ENCODE measurements at regions not wholly inside any gene's neighbourhood (a gene's known extent, or its start where the extent isn't known, plus 50 kb on each side); places are given as distances from the start of the nearest gene placed in this dataset.
"Not testable (repeated sequence)": the region's sequence is repeated elsewhere in the genome, so short reads cannot be mapped to it uniquely, and the experiment has no call there.

DNA sequence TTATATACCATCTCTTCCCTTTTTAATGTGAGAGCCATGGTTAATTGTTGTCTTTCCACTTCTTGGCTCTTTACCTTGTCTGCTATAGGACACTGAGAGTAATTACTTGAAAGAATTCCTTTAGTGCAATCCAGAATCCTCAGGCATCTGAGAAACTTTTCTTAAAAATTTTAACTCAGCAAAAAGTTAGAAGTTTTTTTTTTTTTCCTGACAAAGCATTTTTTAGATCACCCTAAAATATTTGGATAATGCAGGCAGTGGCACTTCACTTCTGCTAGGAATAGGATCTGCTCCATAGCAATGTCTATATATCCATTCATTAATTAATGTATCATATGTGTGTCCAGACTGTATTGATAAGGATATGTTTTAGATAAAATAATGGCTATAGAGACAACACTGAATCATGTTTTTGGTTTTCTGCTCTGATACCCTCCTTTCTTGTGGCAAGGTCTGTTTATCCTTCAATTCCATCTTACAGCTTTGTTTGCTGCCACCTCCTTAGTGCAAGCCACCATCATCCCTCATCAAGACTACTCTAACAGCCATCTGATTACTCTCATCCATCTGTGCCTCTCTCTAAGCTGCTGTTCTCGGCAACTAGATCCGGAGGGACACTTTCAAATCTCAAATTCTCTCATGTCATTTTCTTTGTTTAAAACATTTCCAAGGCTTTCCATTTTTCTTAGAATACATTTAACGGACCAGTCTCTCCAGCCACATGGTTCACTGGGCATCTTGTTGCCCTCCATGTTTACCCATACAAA, 563.5 kb downstream of the EDEM1 start:
- DNase-seq (ENCODE audit: low read depth): no peak

DNA sequence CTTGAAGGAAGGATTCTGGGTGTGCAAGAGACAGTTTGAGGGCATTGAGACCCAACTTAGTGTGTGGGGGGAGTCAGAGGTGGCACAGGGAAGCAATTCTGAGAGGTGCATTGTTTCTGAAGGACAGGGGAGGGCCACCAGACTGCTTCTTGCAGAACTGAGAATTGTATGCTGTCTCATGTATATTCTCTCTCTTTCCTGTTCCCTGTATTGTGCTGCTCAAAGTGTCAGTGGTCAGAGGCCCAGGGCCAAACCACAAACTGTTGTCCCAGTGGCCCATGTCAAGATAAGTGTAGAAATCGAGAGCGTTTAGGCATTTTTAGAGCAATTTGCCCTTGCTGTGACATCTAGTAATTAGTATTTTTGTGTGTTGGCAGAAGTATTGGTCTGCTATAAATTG, 567.1 kb downstream of the EDEM1 start:
- DNase-seq (ENCODE audit: low read depth): no peak

DNA sequence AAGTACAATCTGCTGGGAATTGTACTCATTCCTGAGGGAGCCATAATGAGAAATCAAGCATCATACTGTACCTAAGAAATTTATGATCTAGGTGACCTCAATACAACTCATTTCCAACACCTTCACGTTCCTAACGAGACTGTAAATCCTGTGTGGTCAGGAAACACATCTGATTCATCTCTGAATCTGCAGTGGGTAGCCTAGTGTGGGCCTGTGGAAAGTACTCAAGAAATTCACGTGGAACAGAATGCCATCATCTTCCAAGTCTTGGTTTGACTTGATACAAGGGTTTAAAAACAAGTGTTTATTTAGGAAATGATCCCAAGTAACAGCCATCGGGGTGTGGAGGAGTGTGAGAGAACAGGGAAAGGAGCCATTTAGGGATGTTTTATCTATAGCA, 568.9 kb downstream of the EDEM1 start:
- no peak for DNase-seq (ENCODE audit: low read depth)

DNA sequence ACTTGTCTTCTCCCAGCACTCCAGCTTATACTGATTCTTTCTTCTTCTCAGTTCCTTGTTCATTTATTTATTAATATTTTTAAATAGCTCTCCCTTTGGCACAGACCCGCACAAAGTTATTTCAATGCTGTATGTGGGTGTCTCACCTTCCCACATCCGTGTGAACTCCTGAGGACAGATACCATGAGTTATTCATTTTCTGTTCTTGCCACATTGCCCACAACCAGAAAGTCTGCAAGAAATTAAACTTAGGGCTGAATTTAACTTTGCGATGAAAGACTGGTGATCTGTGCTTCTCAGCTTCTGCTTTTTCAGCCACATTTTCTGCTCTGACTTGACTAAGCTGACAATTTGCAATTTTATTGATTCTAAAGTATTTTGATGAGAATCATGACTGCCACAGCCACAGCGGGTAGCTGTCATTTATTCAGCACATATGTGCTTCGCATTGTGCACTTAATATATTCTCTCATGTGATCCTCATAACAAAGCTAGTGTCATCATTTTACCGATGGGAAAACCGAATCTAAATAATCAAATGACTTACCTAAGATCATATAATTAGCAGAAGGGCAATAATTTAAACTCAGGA, 569.8 kb downstream of the EDEM1 start:
- no peak for DNase-seq (ENCODE audit: low read depth)

DNA sequence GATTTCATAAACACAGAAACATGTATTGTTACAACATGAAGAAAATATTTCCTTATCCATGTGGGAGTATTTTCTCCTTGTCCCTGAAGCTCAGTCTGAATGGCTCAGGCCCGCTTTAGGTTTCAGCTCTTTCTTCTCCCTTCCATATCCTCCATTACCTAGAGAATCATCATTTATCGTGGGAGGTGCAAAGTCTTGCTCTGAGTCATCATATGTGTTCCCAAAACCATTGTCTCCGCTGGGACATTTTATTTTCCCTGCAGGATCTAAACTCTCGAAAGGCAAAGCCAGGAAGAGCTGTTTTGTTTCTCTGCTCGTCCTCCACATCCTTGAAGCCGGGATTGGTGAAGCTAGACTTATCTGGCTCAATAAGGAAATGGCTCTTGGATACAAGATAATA, 571.2 kb downstream of the EDEM1 start:
- no peak for DNase-seq (ENCODE audit: low read depth)

DNA sequence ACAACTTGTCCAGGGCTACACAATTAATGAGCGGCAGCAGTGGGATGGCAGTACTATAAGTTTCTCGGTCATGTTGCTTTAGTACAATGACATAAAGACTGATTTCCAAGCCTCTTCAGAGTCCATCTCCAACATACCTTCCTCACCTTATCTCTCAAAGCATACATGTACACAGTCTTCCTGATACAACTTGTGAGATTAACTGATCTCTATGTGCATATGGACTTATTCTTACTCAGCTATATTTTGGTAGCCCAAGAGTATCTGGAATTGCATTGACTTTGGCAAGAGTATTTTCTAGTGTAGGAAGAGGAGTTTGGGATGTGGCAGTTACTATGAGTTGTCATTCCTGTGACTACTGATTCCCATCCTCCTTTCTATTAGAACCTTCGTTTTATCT, 575.0 kb downstream of the EDEM1 start:
- no peak for DNase-seq (ENCODE audit: low read depth)

DNA sequence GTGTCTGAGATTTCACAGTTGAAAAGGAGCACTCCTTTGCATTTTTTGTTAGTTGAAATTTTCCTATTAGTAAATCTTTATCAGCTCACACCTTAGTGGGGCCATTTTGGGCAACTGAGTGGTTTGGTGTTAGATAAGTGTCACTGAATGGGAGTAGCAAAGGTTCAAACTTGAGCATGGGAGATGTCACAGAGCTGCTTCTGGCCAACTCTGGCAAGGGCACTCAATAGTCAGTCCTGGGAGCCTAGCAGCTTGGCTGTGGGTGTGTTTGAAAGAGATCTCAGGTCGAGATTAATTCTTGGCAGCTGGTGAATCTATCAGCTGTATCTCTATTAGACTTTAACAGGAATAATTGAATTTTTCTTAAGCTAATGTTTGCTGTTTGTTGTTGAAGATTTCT, 579.3 kb downstream of the EDEM1 start:
- DNase-seq (ENCODE audit: low read depth): no peak

DNA sequence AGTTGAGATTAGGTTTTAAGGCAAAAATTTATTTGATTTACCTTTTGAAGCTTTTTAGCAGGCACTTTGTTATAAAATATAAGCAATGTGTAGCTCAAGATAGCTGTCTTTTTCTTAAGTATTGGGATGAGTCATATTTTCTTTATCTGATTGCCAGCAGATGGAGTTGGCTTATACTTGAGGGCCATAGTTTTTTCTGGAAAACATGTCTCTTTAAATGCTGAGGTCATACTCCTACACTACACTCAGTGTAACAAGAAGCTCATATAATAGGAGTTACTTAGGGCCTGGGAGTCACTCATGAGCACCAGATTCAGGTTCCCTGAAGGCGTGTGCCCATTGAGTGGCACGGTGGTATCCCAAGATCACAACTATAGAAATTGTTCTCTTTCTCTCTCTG, 579.8 kb downstream of the EDEM1 start:
- no peak for DNase-seq (ENCODE audit: low read depth)

DNA sequence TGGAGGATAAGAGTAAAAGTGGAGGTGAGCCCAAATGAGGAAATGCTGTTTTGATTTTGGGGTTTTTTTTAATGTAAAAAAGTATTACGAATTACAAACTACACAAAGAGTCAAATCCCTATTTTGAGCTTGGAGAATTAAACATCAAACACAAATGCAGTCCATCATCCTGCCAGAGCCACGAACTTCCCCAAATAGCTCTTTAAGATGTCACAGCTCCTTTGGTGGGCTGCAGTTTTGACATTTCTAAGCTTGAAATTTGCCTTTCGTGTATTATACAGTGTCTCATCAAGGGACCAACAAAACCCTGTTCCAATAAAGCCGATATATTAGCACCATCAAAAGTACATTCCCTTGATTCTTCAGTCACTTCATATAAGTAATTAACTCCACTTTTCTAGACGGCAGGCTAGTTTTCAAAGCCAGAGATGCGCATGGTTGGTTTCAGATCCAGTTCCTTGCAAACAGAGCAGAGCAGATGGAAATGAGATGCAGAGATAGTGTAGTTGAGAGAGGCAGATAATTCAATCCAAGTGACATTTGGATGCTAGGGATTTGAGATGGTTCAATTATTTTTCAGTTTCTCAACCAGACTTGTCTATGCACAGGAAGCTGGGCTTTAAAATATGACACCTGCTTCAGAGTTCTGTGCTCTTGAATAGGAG, 580.9 kb downstream of the EDEM1 start:
- no peak for DNase-seq (ENCODE audit: low read depth)

DNA sequence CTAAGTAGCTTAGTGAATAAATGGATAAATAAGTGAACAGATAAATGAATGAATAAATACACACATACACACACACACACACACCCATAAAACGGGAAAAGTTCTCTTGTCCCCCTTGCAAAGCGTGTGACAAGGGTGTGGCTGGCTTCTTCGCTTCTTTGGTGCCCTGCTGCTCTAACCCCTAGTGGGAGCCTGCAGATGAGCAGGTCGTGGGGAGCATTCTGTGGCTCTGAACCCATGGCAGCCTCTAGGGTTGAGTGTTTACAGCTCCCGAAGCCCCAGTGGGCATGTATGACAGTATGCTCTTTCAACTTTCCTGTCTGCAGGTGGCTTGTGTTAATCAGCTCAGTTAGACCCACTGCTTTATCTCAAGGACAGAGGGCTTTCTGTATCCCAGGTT, 582.3 kb downstream of the EDEM1 start:
- DNase-seq (ENCODE audit: low read depth): no peak

DNA sequence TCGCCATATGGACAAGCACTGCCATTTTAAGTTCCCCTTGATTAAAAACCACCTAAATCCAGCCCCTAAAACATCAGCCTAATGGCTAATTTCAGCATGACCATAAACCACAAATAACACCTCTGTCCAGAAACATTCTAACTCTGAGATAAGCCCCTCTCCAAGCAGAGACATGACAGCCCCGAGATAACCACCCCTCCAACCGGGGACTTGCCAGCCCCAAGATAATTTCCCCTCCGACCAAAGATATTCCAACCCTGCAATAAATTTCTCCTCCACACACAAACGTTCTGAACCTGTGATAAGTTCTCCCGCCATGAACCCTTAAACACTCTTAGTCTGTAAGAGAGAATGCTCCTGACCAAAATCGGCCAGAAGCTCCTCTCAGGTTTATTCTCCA, 586.8 kb downstream of the EDEM1 start:
- DNase-seq (ENCODE audit: low read depth): no peak

DNA sequence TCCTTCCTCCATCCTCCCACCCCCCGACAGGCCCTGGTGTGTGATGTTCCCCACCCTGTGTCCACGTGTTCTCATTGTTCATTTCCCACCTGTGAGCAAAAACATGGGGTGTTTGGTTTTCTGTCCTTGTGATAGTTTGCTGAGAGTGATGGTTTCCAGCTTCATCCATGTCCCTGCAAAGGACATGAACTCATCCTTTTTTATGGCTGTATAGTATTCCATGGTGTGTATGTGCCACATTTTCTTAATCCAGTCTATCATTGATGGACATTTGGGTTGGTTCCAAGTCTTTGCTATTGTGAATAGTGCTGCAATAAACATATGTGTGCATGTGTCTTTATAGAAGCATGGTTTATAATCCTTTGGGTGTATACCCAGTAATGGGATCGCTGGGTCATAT, 587.6 kb downstream of the EDEM1 start:
- DNase-seq (ENCODE audit: low read depth): not testable (repeated sequence)

DNA sequence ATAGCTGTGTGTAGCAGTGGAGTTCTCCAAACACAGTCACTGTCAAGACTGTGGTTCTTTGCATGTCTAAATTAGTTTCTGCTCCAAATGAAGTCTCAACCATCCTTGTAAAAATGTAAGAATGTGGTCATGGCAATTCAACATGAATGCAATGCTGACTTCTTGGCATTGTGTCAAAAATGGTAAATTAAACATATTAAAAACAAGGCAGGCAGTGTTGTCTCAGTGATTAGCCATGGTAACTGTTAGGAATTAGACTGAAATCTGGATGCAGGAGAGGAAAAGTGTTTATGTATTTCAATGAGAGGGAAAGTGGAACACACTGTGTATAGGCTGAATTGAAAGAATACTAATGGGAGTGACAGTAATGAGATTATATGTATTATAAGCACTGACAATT, 597.2 kb downstream of the EDEM1 start:
- no peak for DNase-seq (ENCODE audit: low read depth)

DNA sequence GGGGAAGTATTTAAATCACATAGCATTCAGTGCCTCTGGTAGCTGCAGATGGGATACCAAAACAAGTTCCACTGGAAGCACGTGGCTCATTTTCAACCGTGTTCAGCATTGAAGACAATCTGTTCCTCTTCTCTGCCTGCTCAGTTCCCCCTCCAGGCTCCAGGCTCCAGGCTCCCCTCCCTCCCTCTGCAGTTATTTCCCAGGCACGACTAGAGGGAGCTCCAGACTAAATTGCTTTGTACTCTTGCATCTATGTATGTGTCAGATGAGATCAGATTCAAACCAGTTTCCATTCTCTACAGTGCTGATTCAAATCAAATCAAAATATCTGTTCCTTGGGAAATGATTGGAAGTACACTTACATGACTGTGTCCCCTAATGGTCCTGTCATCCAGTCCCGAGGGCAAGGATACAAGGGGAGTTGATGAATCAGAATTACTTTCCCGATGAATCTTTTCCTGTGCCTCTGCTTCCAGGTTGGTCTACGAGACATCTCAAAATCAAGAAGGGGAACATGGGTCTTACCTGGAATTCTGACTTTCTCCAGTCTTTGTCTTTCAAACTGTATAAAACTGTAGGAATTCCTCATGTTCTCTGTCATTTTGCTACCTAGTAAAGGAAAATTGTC, 600.5 kb downstream of the EDEM1 start:
- DNase-seq (ENCODE audit: low read depth): no peak

DNA sequence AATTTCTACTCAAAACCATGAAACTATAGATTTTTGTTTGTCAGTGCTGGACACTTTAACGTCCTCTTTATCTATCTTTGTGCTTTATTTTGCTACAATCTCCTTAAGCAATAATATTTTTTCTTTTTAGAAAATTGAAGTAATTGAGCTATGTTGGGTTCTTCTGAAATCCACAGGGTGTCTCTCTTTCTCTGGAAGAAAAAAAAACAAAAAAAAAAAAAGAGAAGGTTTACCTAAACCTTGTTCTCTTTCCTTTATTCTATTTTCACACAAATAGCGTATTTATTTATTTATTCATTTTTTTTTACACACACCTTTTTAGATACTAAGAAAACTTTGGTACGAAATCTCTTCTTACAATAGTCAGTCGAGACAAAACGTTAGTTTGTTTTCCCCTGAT, 601.0 kb downstream of the EDEM1 start:
- DNase-seq (ENCODE audit: low read depth): no peak

DNA sequence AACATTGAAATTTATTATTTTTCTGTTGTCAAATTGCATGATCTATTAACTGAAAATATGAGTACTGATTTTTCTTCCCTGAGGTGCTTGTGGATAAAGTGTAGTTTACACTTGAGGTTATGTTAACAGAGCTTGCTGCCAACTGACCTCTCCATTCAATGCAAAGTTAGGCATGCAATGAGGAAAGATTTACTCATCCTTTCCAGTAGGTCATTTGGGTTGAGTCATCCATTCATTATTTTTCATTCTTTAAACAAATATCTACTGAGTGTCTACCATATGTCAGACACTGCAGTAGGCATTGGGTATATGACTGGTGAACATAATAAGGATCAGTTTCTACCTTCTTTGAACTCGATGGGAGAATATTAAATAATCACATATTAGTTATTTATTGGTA, 604.1 kb downstream of the EDEM1 start:
- peak; percentile 1 for DNase-seq (ENCODE audit: low read depth)

DNA sequence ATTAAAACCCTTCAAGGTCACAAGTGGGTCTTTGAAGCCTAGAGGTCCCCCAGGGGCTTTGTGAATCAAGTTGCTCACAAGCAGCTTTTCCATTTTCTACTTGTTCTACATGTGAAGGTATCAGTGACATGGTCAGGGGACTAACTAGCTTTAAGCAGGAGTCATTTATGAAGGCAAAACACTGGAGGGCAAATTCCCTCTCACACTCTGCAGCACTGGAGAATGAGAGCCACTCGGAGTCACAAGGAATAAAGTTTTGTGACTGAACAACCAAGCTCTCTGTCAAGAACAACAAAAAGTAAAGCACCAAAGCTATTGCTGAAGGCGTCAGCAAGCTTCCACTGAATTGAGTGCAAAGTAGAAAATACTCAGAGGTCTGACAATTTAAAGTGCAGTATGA, 609.0 kb downstream of the EDEM1 start:
- no peak for DNase-seq (ENCODE audit: low read depth)

DNA sequence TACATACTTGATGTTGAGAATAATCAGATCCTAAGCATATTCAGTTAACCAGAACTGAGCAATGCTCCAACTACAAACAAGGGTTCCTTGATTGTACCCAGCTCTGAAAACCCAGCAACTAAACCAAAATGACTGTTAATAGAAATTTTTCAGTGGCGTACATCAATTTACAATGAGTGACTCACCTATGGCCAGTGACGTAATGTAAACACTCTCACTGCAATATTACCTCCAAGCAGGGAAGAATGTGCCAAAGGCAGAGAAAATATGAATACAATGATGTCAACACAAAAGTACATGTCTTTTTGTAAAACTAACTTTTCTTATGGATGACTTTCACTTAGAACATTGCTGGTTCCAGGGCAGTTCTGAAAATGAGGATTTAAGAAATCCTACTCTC, 611.3 kb downstream of the EDEM1 start:
- peak; percentile 17 for DNase-seq (ENCODE audit: low read depth)

DNA sequence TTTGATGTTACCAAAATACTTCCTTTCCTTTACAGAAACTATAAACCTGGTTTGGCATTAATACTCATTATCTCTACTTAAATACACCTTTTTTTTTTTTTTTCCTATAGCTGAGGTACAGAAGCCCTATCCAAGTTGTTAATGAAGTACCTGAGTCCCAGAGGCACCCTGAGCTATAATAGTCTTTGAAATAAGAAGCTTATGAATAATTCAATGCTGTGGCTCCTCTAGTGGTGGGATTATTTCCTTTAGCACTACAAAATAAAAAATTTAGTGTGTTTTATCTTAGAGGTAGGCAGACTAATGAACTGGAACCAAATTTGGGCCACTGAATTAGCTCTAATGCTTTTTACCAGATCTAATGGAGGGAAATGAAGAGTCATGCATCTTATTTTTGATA, 611.9 kb downstream of the EDEM1 start:
- DNase-seq (ENCODE audit: low read depth): no peak

DNA sequence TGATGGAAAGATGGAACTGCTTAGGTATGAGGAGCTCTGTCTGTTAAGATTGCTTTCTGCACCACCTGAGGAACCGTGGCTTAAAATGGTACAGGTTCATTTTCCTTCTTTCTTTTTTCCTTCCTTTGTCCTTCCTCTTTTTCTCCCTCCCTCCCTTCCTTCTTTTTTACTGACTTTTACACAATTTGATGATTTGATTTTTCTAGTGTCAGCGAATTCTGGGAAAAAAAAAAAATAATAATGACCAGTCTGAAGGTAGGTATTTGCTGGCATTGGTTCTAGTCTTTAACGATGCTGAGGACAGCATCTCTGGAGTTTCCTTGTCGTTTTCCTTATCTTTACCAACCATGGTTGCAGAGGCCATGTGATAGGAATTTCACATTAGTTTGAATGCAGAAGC, 613.5 kb downstream of the EDEM1 start:
- DNase-seq (ENCODE audit: low read depth): no peak

DNA sequence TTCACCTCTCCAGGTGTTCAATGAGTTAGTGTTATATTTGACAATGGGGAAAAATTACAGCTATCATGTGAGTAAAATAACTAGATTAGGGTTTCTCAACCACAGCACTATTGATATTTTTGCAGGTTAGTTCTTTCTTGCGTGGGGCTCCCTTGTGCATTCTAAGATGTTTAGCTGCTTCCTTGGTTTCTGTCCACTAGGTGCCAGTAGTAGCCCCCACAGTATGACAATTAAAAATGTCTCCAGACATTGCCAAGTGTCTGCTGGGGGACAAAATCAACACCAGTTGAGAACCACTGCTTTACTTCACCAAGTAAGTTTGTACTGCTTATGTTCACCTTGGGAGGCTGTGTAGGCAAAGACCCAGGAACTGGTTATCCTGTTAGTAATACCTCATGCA, 618.7 kb downstream of the EDEM1 start:
- no peak for DNase-seq (ENCODE audit: low read depth)

DNA sequence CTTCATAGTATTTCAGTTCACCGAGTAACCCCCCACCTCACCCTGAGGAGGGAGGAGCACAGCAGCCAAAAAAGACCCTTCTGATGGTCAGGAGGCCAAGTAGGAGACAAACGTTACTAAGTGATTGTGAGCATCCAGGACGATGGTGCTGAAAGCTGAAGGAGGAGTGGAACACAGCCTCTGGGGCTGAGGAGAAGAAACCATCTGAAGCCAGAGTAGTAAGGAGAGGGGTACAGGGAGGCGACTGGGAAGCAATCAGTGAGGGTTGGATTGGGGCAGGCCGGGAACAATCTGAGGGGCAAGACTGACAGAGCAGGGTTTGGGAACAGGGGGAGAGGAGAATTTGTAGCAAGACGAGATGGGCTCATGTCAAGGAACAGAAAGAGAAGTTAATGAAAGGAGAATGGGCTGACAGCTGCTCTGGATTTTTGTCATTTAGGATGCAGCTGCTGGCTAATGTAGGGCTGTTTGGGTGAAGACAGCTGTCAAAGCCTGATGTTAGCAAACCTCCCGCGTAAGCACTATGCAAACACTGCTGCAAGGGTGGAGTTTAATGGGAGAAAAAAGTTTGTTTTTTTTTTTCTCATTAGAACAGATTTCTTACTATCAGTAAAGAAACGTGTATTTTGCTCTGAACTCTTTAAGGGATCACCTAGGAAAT, 622.2 kb downstream of the EDEM1 start:
- no peak for DNase-seq (ENCODE audit: low read depth)

DNA sequence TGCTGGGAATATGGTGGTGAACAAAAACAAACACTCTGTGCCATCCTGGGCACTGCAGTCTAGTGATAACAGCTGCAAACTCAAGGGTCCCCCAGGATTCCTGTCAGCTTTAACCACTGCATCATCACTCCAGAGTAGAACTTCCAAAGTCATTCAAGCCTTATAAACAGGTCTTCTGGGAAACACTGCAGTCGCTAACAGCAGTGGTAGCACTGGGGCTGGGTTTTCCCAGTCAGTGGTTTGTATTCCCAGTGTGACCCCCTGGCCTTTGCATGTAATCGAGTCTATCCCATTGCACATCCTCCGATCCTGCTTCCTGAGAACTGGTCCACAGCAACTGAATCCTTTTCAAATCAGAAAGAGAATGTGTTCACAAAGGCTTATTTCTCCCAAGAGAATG, 623.5 kb downstream of the EDEM1 start:
- DNase-seq (ENCODE audit: low read depth): no peak

All from amniotic epithelial cell (primary cell).